ENCODE measurements at regions not wholly inside any gene's neighbourhood (a gene's known extent, or its start where the extent isn't known, plus 50 kb on each side); places are given as distances from the start of the nearest gene placed in this dataset.

DNA sequence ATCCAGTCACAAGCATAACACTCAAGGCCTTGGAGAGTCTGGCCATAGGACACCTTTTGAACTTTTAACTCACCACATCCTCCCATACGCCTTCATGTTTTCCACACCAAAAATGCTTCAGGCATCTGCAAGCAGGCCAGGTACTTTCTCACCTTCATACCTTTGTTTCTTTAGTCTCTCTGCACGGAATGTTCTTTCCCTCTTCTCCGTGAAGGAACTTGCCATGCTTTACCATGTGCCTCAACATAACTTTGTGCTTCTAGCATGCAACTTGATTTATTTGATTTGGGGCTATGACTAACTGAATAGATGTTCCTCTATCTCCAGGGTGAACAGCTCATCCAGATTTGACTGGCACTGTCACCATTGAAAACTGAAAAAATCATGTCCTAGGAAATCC lies 141.7 kb upstream of the ACVR2A start:
- no peak for ATAC-seq
- H3K4me1 ChIP-seq, result no peaks in the 10 kb centered on the region
- H3K36me3 ChIP-seq, result no peaks in the 10 kb centered on the region
- H3K4me3 ChIP-seq, result no peak overlapping the region
- intact Hi-C loops (cut with DNase I), result no loop called here
- H3K27me3 ChIP-seq, result no peaks in the 10 kb centered on the region
- DNase-seq, result no peak
- no peaks in the 10 kb centered on the region for H3K9me3 ChIP-seq
- TF ChIP-seq CTCF (IDR thresholded peaks at IDR 0.05), result no peak
- no peak overlapping the region for H3K27ac ChIP-seq

DNA sequence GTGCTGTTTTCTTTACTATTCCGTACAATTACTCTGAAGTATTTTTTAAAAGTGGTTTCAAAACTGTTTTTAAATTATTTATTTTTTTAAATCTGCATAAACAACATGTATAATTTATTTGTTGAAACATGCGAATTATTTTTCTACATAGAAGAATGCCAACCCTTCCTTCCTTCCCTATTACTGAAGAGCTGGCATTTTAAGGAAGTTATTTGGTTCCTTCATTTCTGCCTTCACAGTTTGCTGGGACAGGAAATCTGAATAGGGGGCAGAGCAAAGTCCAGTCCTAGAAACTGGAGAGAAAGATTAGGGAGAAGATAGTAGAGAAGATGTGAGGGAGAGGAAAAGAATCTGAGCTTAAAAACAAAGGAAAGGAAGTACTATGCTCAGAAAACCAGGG lies 146.7 kb upstream of the ACVR2A start:
- Histone ChIP-seq H3K27me3 (no peaks in the 10 kb centered on the region), H3K36me3 (no peaks in the 10 kb centered on the region), H3K4me3 (no peak overlapping the region), H3K9me3 (no peaks in the 10 kb centered on the region), H3K27ac (no peak overlapping the region), H3K4me1 (no peaks in the 10 kb centered on the region)
- no peak for ATAC-seq
- no peak for TF ChIP-seq CTCF (IDR thresholded peaks at IDR 0.05)
- intact Hi-C loops (cut with DNase I), result no loop called here
- no peak for DNase-seq

DNA sequence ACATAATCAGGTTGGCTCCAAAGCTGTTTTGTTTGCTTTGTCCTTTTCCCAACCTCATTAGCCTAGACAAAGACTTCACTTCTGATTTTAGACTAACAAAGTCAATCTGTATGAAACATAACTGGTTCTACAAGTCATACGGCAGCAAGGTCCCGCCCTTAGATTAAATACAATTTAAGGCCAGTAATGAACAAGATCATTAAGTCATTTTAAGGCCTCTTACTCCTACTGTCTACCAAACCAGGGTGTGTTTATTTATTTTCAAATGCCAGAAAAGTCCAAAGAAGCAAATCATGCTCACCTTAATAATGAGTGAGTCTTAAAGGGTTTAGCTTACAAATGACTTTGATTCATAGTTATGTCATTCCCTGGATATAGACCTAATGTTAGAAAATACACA lies 148.4 kb upstream of the ACVR2A start:
- intact Hi-C loops (cut with DNase I), result no loop called here
- H3K4me3 ChIP-seq, result no peak overlapping the region
- no peaks in the 10 kb centered on the region for H3K9me3 ChIP-seq
- no peak overlapping the region for H3K27ac ChIP-seq
- ATAC-seq (peak; percentile 80), DNase-seq (peak in 1 of 4 donors; percentile 10)
- TF ChIP-seq CTCF (IDR thresholded peaks at IDR 0.05), result no peak
- H3K4me1 ChIP-seq, result no peaks in the 10 kb centered on the region
- H3K27me3 ChIP-seq, result no peaks in the 10 kb centered on the region
- no peaks in the 10 kb centered on the region for H3K36me3 ChIP-seq

GRCh38 chr2:147689220-147689909 lies 155.5 kb upstream of the ACVR2A start:
- DNase-seq (peak in 1 of 4 donors; percentile 38), ATAC-seq (peak; percentile 77)
- no peaks in the 10 kb centered on the region for H3K27me3 ChIP-seq
- no peak overlapping the region for H3K4me3 ChIP-seq
- no peak for TF ChIP-seq CTCF (IDR thresholded peaks at IDR 0.05)
- no peak overlapping the region for H3K27ac ChIP-seq
- H3K4me1 ChIP-seq, result no peaks in the 10 kb centered on the region
- no peaks in the 10 kb centered on the region for H3K9me3 ChIP-seq
- intact Hi-C loops (cut with DNase I), result no loop called here
- no peaks in the 10 kb centered on the region for H3K36me3 ChIP-seq

- intact Hi-C loops (cut with DNase I), result no loop called here
These were observed 156.6 kb upstream of the ACVR2A start for GRCh38 chr2:147688242-147688641.

More at GRCh38 chr2:147688242-147688641, 156.6 kb upstream of the ACVR2A start:
- no peak for TF ChIP-seq CTCF (IDR thresholded peaks at IDR 0.05)
- H3K36me3 ChIP-seq, result no peaks in the 10 kb centered on the region
- no peak overlapping the region for H3K4me3 ChIP-seq
- no peaks in the 10 kb centered on the region for H3K9me3 ChIP-seq
- H3K27ac ChIP-seq, result no peak overlapping the region
- DNase-seq (no peak), ATAC-seq (peak; percentile 54)
- H3K27me3 ChIP-seq, result no peaks in the 10 kb centered on the region
- no peaks in the 10 kb centered on the region for H3K4me1 ChIP-seq

All from left lung (tissue), 4 donors.